SK-N-SH (cell line): ENCODE measurements at regions not wholly inside any gene's neighbourhood (a gene's known extent, or its start where the extent isn't known, plus 50 kb on each side); places are given as distances from the start of the nearest gene placed in this dataset.

Source experiments
- CTCF ChIA-PET: fragments of 300-600, 350-600 bp; formaldehyde crosslinking; extraction: SDS; loops from one replicate; lab custom pipeline; 2021; lab: Yijun Ruan, JAX
- POLR2A ChIA-PET: fragments of 350-600 bp; sonication (Branson Sonifier 250); formaldehyde crosslinking; extraction: SDS; loops from one replicate; lab custom pipeline; 2020; ENCODE audit warnings: antibody characterized with exemption, inconsistent platforms; lab: Yijun Ruan, JAX
- DNase-seq: peaks from one replicate; pipeline ENCODE4 v3.0.0; 2012
- H2AFZ ChIP-seq: fragments of 200-600 bp; sonication (generic); 2 replicates; pipeline ENCODE4 v1.8.1; 2016; ENCODE audit warnings: antibody characterized with exemption, mild to moderate bottlenecking, low read depth
- H3F3A ChIP-seq: fragments of 200-600 bp; sonication (generic); replicated peaks from 2 replicates; pipeline ENCODE3; 2016; ENCODE audit warnings: antibody characterized with exemption, mild to moderate bottlenecking; ENCODE audit not compliant: insufficient read depth
- H3K27ac ChIP-seq, 2 experiments: fragments of 200-500 bp in 1 of 2; fragments of 200-600 bp in 1 of 2; sonication (Bioruptor generic) in 1 of 2; sonication (generic), shearing (Covaris generic) in 1 of 2; 2 replicates each; pipeline versions ENCODE4 v1.5.1 to v1.6.1; 2014 to 2016; ENCODE audit warnings: low read depth in 2 of 2, inconsistent platforms in 1 of 2, low read length in 1 of 2, mild to moderate bottlenecking in 1 of 2, mixed read lengths in 1 of 2
- H3K27me3 ChIP-seq: fragments of 200-600 bp; sonication (generic), shearing (Covaris generic); 2 replicates; pipeline ENCODE4 v1.6.1; 2016; ENCODE audit warnings: mixed run types; ENCODE audit not compliant: insufficient read depth
- H3K36me3 ChIP-seq, 2 experiments: fragments of 200-500 bp in 1 of 2; fragments of 200-600 bp in 1 of 2; sonication (Bioruptor generic) in 1 of 2; sonication (generic) in 1 of 2; replicated peaks in 1 of 2; 2 replicates each; pipeline versions ENCODE3 to v1.5.1; 2014 to 2016; ENCODE audit warnings: low read length in 1 of 2, mild to moderate bottlenecking in 1 of 2; ENCODE audit not compliant: insufficient read depth in 2 of 2, control insufficient read depth in 1 of 2
- H3K4me1 ChIP-seq, 2 experiments: fragments of 200-500 bp in 1 of 2; fragments of 200-600 bp in 1 of 2; sonication (Bioruptor generic) in 1 of 2; sonication (generic), shearing (Covaris generic) in 1 of 2; 2 replicates each; pipeline versions ENCODE4 v1.5.1 to v1.6.1; 2014 to 2016; ENCODE audit warnings: low read depth in 1 of 2, low read length in 1 of 2, mixed run types in 1 of 2; ENCODE audit not compliant: insufficient read depth in 2 of 2, control insufficient read depth in 1 of 2
- H3K4me2 ChIP-seq: fragments of 200-600 bp; sonication (generic), shearing (Covaris generic); 2 replicates; pipeline ENCODE4 v1.6.1; 2017; ENCODE audit warnings: mixed run types
- H3K4me3 ChIP-seq, 2 experiments: fragments of 200-500 bp in 1 of 2; fragments of 200-600 bp in 1 of 2; sonication (Bioruptor generic) in 1 of 2; sonication (generic), shearing (Covaris generic) in 1 of 2; 2 replicates each; pipeline versions ENCODE4 v1.5.1 to v1.8.1; 2014 to 2016; ENCODE audit warnings: low read depth in 2 of 2, inconsistent platforms in 1 of 2, low read length in 1 of 2, mild to moderate bottlenecking in 1 of 2, mixed read lengths in 1 of 2, moderate library complexity in 1 of 2
- H3K79me2 ChIP-seq: fragments of 200-600 bp; sonication (generic); 2 replicates; pipeline ENCODE4 v1.8.1; 2017; ENCODE audit warnings: mild to moderate bottlenecking; ENCODE audit not compliant: insufficient read depth
- H3K9ac ChIP-seq: fragments of 200-600 bp; sonication (generic); 2 replicates; pipeline ENCODE4 v1.6.1; 2017; ENCODE audit warnings: mixed run types
- H3K9me2 ChIP-seq: fragments of 200-600 bp; sonication (generic); 2 replicates; pipeline ENCODE4 v1.6.1; 2017; ENCODE audit warnings: mixed run types
- H3K9me3 ChIP-seq: fragments of 200-600 bp; sonication (generic); 2 replicates; pipeline ENCODE4 v1.6.1; 2017; ENCODE audit warnings: mixed run types, mild to moderate bottlenecking, moderate library complexity
- H4K20me1 ChIP-seq: fragments of 200-600 bp; sonication (generic); 2 replicates; pipeline ENCODE4 v1.6.1; 2017; ENCODE audit warnings: mild to moderate bottlenecking, mixed run types; ENCODE audit not compliant: insufficient read depth
- EZH2phosphoT487 ChIP-seq: fragments of 200-600 bp; sonication (generic); IDR thresholded peaks from 2 replicates; pipeline ENCODE4 v1.6.1; 2017; ENCODE audit warnings: low read depth, mixed run types, mild to moderate bottlenecking, antibody characterized with exemption, moderate library complexity, borderline replicate concordance
- FOXJ3 ChIP-seq: sonication (generic); formaldehyde crosslinking; IDR thresholded peaks from 2 replicates; pipeline ENCODE4 v1.5.1; 2020; ENCODE audit warnings: mild to moderate bottlenecking, missing genetic modification reagents
- FOXM1 ChIP-seq: IDR thresholded peaks from 2 replicates; pipeline ENCODE4 v1.4.0; 2012; ENCODE audit warnings: low read depth, mild to moderate bottlenecking
- JUND ChIP-seq: IDR thresholded peaks from 2 replicates; pipeline ENCODE4 v1.4.0; 2012
- MXI1 ChIP-seq: IDR thresholded peaks from 2 replicates; pipeline ENCODE4 v1.6.1; 2012; ENCODE audit warnings: mild to moderate bottlenecking, low read depth, low read length, improper control_type of control experiment
- NFIC ChIP-seq: IDR thresholded peaks from 2 replicates; pipeline ENCODE4 v1.4.0; 2012; ENCODE audit warnings: borderline replicate concordance
- POLR2AphosphoS5 ChIP-seq: IDR thresholded peaks from 2 replicates; pipeline ENCODE4 v1.6.1; 2012; ENCODE audit warnings: low read depth, low read length
- RCOR1 ChIP-seq: fragments of 150-350 bp; IDR thresholded peaks from 2 replicates; pipeline ENCODE4 v1.6.1; 2017; ENCODE audit warnings: antibody characterized with exemption, low read length
- RXRA ChIP-seq: IDR thresholded peaks from 2 replicates; pipeline ENCODE4 v1.4.0; 2012; ENCODE audit warnings: low read depth, mild to moderate bottlenecking, borderline replicate concordance
- SIN3A ChIP-seq: IDR thresholded peaks from 2 replicates; pipeline ENCODE4 v1.6.1; 2012; ENCODE audit warnings: low read depth, mild to moderate bottlenecking, low read length, moderate library complexity, borderline replicate concordance
- SMC3 ChIP-seq: IDR thresholded peaks from 2 replicates; pipeline ENCODE4 v1.6.1; 2012; ENCODE audit warnings: low read depth, low read length, improper control_type of control experiment
- TAF1 ChIP-seq: IDR thresholded peaks from 2 replicates; pipeline ENCODE4 v1.6.1; 2012; ENCODE audit warnings: low read depth, mild to moderate bottlenecking, low read length, moderate library complexity, borderline replicate concordance
- TCF12 ChIP-seq: IDR thresholded peaks from 2 replicates; pipeline ENCODE4 v1.4.0; 2012
- USF2 ChIP-seq: fragments of 150-350 bp; IDR thresholded peaks from 2 replicates; pipeline ENCODE4 v1.6.1; 2017; ENCODE audit warnings: antibody characterized with exemption, low read length, low read depth, borderline replicate concordance
- YY1 ChIP-seq: IDR thresholded peaks from 2 replicates; pipeline ENCODE4 v1.4.0; 2012; ENCODE audit warnings: low read depth, mild to moderate bottlenecking
- ZBTB33 ChIP-seq: IDR thresholded peaks from 2 replicates; pipeline ENCODE4 v1.4.0; 2012; ENCODE audit warnings: low read depth, borderline replicate concordance
- WGBS: methylation state at CpG from one replicate; pipeline ENCODE4 v1.1.6; 2017; ENCODE audit warnings: low lambda C conversion rate; 5-methylcytosine and 5-hydroxymethylcytosine counted together
- TF ChIP-seq, protein P1 (sequence below): IDR thresholded peaks from 2 replicates; pipeline ENCODE4 v1.6.1; 2012; ENCODE audit warnings: mild to moderate bottlenecking, low read depth, low read length, moderate library complexity

DNA sequence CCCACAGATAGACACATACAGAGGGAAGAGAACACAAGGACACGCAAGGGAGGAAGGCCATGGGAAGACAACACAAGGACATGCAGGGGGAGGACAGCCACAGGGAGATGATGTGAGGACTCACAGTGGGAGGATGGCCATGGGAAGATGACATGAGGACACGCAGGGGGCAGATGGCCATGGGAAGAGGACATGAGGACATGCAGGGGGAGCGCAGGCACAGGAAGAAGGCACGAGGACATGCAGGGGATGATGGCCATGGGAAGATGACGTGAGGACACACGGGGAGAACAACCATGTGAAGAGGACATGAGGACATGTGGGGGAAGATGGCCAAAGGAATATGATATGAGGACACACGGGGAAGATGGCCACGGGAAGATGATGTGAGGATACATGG, 84.7 kb downstream of the UQCRFS1 start:
- WGBS, result 13% methylated on average over 8 of the region's 8 CpGs
- ChIA-PET POLR2A (no interaction called here), CTCF (no interaction called here)
- no peak for DNase-seq
- Histone ChIP-seq H4K20me1 (no peaks in the 10 kb centered on the region), H3K9ac (no peak overlapping the region), H3K27ac (no peak overlapping the region), H3K9me3 (no peaks in the 10 kb centered on the region), H3K4me1 (no peaks in the 10 kb centered on the region), H3K9me2 (no peaks in the 10 kb centered on the region), H3K27me3 (peaks cover 5% of the 10 kb centered on the region; the same call in 1 of the 2 replicates), H3K4me3 (no peak overlapping the region), H3K79me2 (no peaks in the 10 kb centered on the region), H3K4me2 (no peak overlapping the region), H3K36me3 (no peaks in the 10 kb centered on the region), H3F3A (no peaks in the 10 kb centered on the region), H2AFZ (no peak overlapping the region)
- TF ChIP-seq YY1 (no peak), USF2 (no peak), RCOR1 (no peak), TAF1 (no peak)

GRCh38 chr19:29122185-29122584, 90.8 kb downstream of the UQCRFS1 start:
- H3K4me2 ChIP-seq, result no peak overlapping the region
- WGBS, result 36% methylated on average over 5 of the region's 5 CpGs
- DNase-seq, result no peak
- no peak overlapping the region for H3K9ac ChIP-seq
- no peak overlapping the region for H3K27ac ChIP-seq
- no peak overlapping the region for H2AFZ ChIP-seq
- H3K4me1 ChIP-seq, result no peaks in the 10 kb centered on the region; a peak in 1 of 4 replicates
- no peak overlapping the region for H3K4me3 ChIP-seq
- no peaks in the 10 kb centered on the region for H4K20me1 ChIP-seq
- no peaks in the 10 kb centered on the region for H3F3A ChIP-seq
- no peak for TF ChIP-seq POLR2AphosphoS5
- TF ChIP-seq NFIC, result no peak
- TF ChIP-seq SIN3A, result no peak
- no peak for TF ChIP-seq SMC3
- no peak for TF ChIP-seq RXRA
- no peak for TF ChIP-seq RCOR1
- TF ChIP-seq, protein P1, sequence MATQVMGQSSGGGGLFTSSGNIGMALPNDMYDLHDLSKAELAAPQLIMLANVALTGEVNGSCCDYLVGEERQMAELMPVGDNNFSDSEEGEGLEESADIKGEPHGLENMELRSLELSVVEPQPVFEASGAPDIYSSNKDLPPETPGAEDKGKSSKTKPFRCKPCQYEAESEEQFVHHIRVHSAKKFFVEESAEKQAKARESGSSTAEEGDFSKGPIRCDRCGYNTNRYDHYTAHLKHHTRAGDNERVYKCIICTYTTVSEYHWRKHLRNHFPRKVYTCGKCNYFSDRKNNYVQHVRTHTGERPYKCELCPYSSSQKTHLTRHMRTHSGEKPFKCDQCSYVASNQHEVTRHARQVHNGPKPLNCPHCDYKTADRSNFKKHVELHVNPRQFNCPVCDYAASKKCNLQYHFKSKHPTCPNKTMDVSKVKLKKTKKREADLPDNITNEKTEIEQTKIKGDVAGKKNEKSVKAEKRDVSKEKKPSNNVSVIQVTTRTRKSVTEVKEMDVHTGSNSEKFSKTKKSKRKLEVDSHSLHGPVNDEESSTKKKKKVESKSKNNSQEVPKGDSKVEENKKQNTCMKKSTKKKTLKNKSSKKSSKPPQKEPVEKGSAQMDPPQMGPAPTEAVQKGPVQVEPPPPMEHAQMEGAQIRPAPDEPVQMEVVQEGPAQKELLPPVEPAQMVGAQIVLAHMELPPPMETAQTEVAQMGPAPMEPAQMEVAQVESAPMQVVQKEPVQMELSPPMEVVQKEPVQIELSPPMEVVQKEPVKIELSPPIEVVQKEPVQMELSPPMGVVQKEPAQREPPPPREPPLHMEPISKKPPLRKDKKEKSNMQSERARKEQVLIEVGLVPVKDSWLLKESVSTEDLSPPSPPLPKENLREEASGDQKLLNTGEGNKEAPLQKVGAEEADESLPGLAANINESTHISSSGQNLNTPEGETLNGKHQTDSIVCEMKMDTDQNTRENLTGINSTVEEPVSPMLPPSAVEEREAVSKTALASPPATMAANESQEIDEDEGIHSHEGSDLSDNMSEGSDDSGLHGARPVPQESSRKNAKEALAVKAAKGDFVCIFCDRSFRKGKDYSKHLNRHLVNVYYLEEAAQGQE, result no peak
- no peak for TF ChIP-seq ZBTB33
- TF ChIP-seq TCF12, result no peak
- no peak for TF ChIP-seq JUND
- TF ChIP-seq EZH2phosphoT487, result no peak
- TF ChIP-seq FOXM1, result no peak
- TF ChIP-seq FOXJ3 (CRISPR knock-in tag), result no peak
- TF ChIP-seq MXI1, result no peak
- TF ChIP-seq, all 33 proteins: peak for 0
- no peaks in the 10 kb centered on the region for H3K9me2 ChIP-seq
- H3K27me3 ChIP-seq, result peaks cover 2% of the 10 kb centered on the region; the same call in 1 of the 2 replicates
- H3K36me3 ChIP-seq, result no peaks in the 10 kb centered on the region
- POLR2A ChIA-PET, result no interaction called here
- no peaks in the 10 kb centered on the region for H3K9me3 ChIP-seq
- CTCF ChIA-PET, result interaction anchor here (0.5 to 1.4 kb wide), 3 partner anchors 10 to 1801 kb away, joined by 3 read pairs; no protein-coding TSS in a partner anchor
- no peaks in the 10 kb centered on the region for H3K79me2 ChIP-seq
